OCI-LY1 (cell line): ENCODE measurements at regions not wholly inside any gene's neighbourhood (a gene's known extent, or its start where the extent isn't known, plus 50 kb on each side); places are given as distances from the start of the nearest gene placed in this dataset.

Source experiments
- EZH2 ChIP-seq: fragments of 200-600 bp; sonication (generic), shearing (Covaris generic); IDR thresholded peaks from 2 replicates; pipeline ENCODE4 v1.8.0; 2017; ENCODE audit warnings: borderline replicate concordance, mixed run types, mild to moderate bottlenecking, antibody characterized with exemption, low read length, moderate library complexity, mixed read lengths
- TF ChIP-seq, protein P1 (sequence below): fragments of 200-600 bp; sonication (generic), shearing (Covaris generic); IDR thresholded peaks from 2 replicates; pipeline ENCODE4 v1.5.1; 2017; ENCODE audit warnings: mild to moderate bottlenecking, antibody characterized with exemption, low read length, moderate library complexity, mixed read lengths

DNA sequence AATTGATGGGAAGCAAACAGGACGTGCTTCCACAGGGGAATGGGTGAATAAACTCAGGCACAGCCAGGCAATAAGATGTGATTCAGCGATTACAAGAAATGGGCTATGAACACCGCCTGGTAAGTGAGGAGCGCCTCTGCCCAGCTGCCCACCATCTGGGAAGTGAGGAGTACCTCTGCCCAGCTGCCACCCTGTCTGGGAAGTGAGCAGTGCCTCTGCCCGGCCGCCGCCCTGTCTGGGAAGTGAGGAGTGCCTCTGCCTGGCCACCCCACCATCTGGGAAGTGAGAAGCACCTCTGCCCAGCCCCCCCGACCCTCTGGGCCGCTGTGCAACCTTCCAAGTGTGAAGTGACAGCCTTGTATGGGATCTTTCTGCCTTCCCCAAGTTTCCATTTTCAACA lies 73.2 kb upstream of the PRR5 start:
- TF ChIP-seq, protein P1, sequence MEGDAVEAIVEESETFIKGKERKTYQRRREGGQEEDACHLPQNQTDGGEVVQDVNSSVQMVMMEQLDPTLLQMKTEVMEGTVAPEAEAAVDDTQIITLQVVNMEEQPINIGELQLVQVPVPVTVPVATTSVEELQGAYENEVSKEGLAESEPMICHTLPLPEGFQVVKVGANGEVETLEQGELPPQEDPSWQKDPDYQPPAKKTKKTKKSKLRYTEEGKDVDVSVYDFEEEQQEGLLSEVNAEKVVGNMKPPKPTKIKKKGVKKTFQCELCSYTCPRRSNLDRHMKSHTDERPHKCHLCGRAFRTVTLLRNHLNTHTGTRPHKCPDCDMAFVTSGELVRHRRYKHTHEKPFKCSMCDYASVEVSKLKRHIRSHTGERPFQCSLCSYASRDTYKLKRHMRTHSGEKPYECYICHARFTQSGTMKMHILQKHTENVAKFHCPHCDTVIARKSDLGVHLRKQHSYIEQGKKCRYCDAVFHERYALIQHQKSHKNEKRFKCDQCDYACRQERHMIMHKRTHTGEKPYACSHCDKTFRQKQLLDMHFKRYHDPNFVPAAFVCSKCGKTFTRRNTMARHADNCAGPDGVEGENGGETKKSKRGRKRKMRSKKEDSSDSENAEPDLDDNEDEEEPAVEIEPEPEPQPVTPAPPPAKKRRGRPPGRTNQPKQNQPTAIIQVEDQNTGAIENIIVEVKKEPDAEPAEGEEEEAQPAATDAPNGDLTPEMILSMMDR = no peak
- no peak for TF ChIP-seq EZH2
